ENCODE measurements at regions not wholly inside any gene's neighbourhood (a gene's known extent, or its start where the extent isn't known, plus 50 kb on each side); places are given as distances from the start of the nearest gene placed in this dataset.

DNA sequence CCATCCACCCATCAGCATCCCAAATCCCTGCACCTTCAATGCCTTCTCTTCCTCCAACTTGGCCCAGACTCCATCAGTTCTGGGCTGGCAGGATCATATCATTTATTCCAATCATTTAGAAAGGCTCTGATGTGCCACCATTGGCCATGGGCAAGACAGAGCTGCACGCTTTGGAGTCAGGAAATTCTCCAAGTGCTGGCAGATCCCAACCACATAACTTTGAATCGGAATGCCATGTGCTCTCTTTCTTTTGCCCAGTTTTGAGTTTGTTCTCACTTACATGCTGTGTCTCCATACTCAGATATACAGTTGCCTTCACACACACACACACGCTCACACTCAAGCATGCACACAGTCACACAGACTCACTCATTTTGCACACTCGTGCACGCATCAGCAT is 85.7 kb upstream of the GHITM start:
- DNase-seq (ENCODE audit: low read depth, low spot score) (no peak), FAIRE-seq (no peak)
- BruUV-seq (replicated peaks) = no TSS peak
- Histone ChIP-seq H3K4me1 (ENCODE audit: control insufficient read depth, extremely low read depth, insufficient read depth, low read length) (no peaks in the 10 kb centered on the region), H3K4me3 (replicated peaks in 1 of 3; ENCODE audit: insufficient read depth in 1 of 3, low read depth in 1 of 3, low read length in 3 of 3) (no peak overlapping the region), H3K9me1 (replicated peaks; ENCODE audit: control insufficient read depth, extremely low read depth, insufficient read depth, low read length) (no peaks in the 10 kb centered on the region), H3K79me2 (ENCODE audit: control insufficient read depth, insufficient read depth, low read length) (no peaks in the 10 kb centered on the region), H3K27ac (ENCODE audit: insufficient read depth, low read depth, low read length) (no peak overlapping the region), H4K20me1 (replicated peaks; ENCODE audit: control insufficient read depth, extremely low read depth, insufficient read depth, low read length) (no peaks in the 10 kb centered on the region), H3K9me3 (replicated peaks; ENCODE audit: control insufficient read depth, insufficient read depth, low read length) (no peaks in the 10 kb centered on the region), H3K36me3 (ENCODE audit: control insufficient read depth in 2 of 2, extremely low read depth in 1 of 2, insufficient read depth in 2 of 2, low read length in 2 of 2) (no peaks in the 10 kb centered on the region), H3K27me3 (ENCODE audit: control insufficient read depth in 2 of 2, insufficient read depth in 2 of 2, low read length in 2 of 2) (no peaks in the 10 kb centered on the region), H3K4me2 (ENCODE audit: insufficient read depth, low read length) (no peak overlapping the region), H2AFZ (ENCODE audit: low read depth, low read length) (no peak overlapping the region), H3K9ac (replicated peaks; ENCODE audit: extremely low read depth, insufficient read depth, low read length) (no peak overlapping the region)
- dilution Hi-C loops (cut with MboI; ENCODE audit: extremely low pct_ligation_motif_present, low sequenced_read_pairs) (no loop called here), intact Hi-C loops (cut with micrococcal nuclease) (no loop called here)
- TF ChIP-seq FOS (IDR thresholded peaks at IDR 0.05; ENCODE audit: borderline replicate concordance, insufficient read depth, low read length) (no peak), EZH2 (IDR thresholded peaks at IDR 0.05; ENCODE audit: borderline replicate concordance, low read depth, low read length, severe bottlenecking) (no peak), MYC (IDR thresholded peaks at IDR 0.05; ENCODE audit: low read depth, low read length) (no peak), JUN (IDR thresholded peaks at IDR 0.05; ENCODE audit: borderline replicate concordance, insufficient read depth, insufficient read length, low read depth) (no peak), POLR2AphosphoS5 (IDR thresholded peaks at IDR 0.05; ENCODE audit: insufficient read depth, low read depth, low read length) (no peak)
- TF ChIP-seq, protein P1, sequence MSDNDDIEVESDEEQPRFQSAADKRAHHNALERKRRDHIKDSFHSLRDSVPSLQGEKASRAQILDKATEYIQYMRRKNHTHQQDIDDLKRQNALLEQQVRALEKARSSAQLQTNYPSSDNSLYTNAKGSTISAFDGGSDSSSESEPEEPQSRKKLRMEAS (IDR thresholded peaks at IDR 0.05; ENCODE audit: insufficient read depth, insufficient read length) = no peak
- TF ChIP-seq, protein P2, sequence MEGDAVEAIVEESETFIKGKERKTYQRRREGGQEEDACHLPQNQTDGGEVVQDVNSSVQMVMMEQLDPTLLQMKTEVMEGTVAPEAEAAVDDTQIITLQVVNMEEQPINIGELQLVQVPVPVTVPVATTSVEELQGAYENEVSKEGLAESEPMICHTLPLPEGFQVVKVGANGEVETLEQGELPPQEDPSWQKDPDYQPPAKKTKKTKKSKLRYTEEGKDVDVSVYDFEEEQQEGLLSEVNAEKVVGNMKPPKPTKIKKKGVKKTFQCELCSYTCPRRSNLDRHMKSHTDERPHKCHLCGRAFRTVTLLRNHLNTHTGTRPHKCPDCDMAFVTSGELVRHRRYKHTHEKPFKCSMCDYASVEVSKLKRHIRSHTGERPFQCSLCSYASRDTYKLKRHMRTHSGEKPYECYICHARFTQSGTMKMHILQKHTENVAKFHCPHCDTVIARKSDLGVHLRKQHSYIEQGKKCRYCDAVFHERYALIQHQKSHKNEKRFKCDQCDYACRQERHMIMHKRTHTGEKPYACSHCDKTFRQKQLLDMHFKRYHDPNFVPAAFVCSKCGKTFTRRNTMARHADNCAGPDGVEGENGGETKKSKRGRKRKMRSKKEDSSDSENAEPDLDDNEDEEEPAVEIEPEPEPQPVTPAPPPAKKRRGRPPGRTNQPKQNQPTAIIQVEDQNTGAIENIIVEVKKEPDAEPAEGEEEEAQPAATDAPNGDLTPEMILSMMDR (IDR thresholded peaks at IDR 0.05; ENCODE audit: extremely low read depth in 1 of 2, insufficient read depth in 1 of 2, low read depth in 1 of 2, low read length in 2 of 2) = no peak
- ChIA-PET CTCF (no interaction called here), POLR2A (no interaction called here)

Measured in endothelial cell of umbilical vein (primary cell).